OCI-M1 (cell line): ENCODE measurements at regions not wholly inside any gene's neighbourhood (a gene's known extent, or its start where the extent isn't known, plus 50 kb on each side); places are given as distances from the start of the nearest gene placed in this dataset.

Experiments used
- DNase-seq: peaks from one replicate; lab custom pipeline; 2025; lab: John Stamatoyannopoulos, UW

- peak; percentile 64 for DNase-seq
Measured at GRCh38 chr5:135204151-135204600, 170.1 kb upstream of the PITX1 start.

- peak; percentile 75 for DNase-seq
Measured at GRCh38 chr5:135203593-135204036, 169.6 kb upstream of the PITX1 start.

- no peak for DNase-seq
Measured at GRCh38 chr5:135203019-135203418, 169.0 kb upstream of the PITX1 start.

- no peak for DNase-seq
Measured at GRCh38 chr5:135199919-135200318, 165.9 kb upstream of the PITX1 start.

- DNase-seq = no peak
Measured at GRCh38 chr5:135196483-135196882, 162.5 kb upstream of the PITX1 start.

GRCh38 chr5:135195270-135195608 is 161.2 kb upstream of the PITX1 start:
- DNase-seq = no peak

GRCh38 chr5:135194573-135195269 is 160.7 kb upstream of the PITX1 start:
- DNase-seq = no peak

GRCh38 chr5:135194126-135194488 is 160.1 kb upstream of the PITX1 start:
- no peak for DNase-seq

GRCh38 chr5:135193213-135194125 is 159.4 kb upstream of the PITX1 start:
- no peak for DNase-seq

GRCh38 chr5:135192351-135192750 is 158.3 kb upstream of the PITX1 start:
- DNase-seq = peak; percentile 23

- DNase-seq = peak; percentile 85
Measured at GRCh38 chr5:135191084-135191826, 157.2 kb upstream of the PITX1 start.

- DNase-seq = no peak
Measured at GRCh38 chr5:135190416-135191083, 156.5 kb upstream of the PITX1 start.

- no peak for DNase-seq
Measured at GRCh38 chr5:135189024-135189423, 155.0 kb upstream of the PITX1 start.

- no peak for DNase-seq
Measured at GRCh38 chr5:135188233-135188914, 154.3 kb upstream of the PITX1 start.

- peak; percentile 77 for DNase-seq
Measured at GRCh38 chr5:135186662-135187522, 152.9 kb upstream of the PITX1 start.

- no peak for DNase-seq
Measured at GRCh38 chr5:135185481-135186065, 151.5 kb upstream of the PITX1 start.

- DNase-seq = no peak
Measured at GRCh38 chr5:135184646-135185045, 150.6 kb upstream of the PITX1 start.

GRCh38 chr5:135183464-135183863 is 149.4 kb upstream of the PITX1 start:
- no peak for DNase-seq

GRCh38 chr5:135182675-135183074 is 148.6 kb upstream of the PITX1 start:
- DNase-seq = no peak

- DNase-seq = no peak
Measured at GRCh38 chr5:135181653-135182052, 147.6 kb upstream of the PITX1 start.
